Choroid plexus epithelial cell (primary cell): ENCODE measurements at regions not wholly inside any gene's neighbourhood (a gene's known extent, or its start where the extent isn't known, plus 50 kb on each side); places are given as distances from the start of the nearest gene placed in this dataset.

ENCODE experiments used
- DNase-seq: peaks from one replicate; pipeline ENCODE4 v3.0.0-alpha.2; 2010; ENCODE audit warnings: low read depth
- H3K4me3 ChIP-seq: 2 replicates; pipeline ENCODE4 v1.5.1; 2011; ENCODE audit warnings: low read depth, mild to moderate bottlenecking, control low read depth, low read length, moderate library complexity
- TF ChIP-seq, protein P1 (sequence below): conservative IDR thresholded peaks from 2 replicates; pipeline ENCODE4 v1.5.1; 2011; ENCODE audit warnings: low read depth, mild to moderate bottlenecking, control low read depth, inconsistent platforms, low read length, moderate library complexity

DNA sequence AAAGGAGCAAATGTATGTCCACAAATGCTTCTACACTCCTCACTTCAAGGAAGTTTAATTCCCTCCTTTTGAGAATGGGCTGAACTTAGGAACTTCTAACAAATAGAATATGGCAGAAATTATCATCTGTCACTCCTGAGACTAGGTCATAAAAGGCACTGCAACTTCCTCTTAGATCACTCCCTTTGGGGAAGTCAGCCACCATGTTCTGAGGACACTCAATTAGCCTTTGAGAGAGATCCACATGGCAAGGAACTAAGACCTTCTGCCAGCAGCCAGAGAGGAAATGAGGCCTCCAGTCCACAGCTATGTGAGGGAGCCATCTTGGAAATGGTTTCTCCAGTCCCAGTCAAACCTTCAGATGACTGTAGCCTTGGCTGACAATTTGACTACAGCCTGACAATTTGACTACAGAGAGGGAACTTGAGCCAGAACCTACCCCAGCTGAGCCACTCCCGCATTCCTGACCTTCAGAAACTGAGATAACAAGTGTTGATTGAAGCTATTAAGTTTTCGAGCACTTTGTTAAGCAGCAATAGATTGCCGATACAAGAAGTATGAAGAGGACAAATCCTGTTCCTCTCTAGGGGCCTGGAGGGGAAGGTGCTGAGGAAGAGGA, 113.4 kb upstream of the SEC14L1 start:
- no peak for DNase-seq
- TF ChIP-seq, protein P1, sequence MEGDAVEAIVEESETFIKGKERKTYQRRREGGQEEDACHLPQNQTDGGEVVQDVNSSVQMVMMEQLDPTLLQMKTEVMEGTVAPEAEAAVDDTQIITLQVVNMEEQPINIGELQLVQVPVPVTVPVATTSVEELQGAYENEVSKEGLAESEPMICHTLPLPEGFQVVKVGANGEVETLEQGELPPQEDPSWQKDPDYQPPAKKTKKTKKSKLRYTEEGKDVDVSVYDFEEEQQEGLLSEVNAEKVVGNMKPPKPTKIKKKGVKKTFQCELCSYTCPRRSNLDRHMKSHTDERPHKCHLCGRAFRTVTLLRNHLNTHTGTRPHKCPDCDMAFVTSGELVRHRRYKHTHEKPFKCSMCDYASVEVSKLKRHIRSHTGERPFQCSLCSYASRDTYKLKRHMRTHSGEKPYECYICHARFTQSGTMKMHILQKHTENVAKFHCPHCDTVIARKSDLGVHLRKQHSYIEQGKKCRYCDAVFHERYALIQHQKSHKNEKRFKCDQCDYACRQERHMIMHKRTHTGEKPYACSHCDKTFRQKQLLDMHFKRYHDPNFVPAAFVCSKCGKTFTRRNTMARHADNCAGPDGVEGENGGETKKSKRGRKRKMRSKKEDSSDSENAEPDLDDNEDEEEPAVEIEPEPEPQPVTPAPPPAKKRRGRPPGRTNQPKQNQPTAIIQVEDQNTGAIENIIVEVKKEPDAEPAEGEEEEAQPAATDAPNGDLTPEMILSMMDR = no peak
- H3K4me3 ChIP-seq = no peak overlapping the region

DNA sequence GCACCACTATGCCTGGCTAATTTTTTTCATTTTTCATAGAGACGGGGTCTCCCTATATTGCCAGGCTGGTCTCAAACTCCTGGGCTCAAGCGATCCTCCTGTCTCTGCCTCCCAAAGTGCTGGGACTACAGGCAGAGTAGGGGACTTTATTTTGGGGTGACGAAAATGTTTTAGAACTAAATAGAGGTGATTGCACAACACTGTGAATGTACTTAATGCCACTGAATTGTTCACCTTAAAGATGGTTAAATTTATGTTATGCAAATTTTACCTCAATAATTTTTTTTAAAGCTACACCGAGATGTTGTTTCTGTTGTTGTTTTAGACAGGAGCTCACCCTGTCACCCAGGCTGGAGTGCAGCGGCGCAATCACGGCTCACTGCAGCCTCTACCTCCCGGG, 111.9 kb upstream of the SEC14L1 start:
- TF ChIP-seq, protein P1 = no peak
- no peak overlapping the region for H3K4me3 ChIP-seq
- no peak for DNase-seq

DNA sequence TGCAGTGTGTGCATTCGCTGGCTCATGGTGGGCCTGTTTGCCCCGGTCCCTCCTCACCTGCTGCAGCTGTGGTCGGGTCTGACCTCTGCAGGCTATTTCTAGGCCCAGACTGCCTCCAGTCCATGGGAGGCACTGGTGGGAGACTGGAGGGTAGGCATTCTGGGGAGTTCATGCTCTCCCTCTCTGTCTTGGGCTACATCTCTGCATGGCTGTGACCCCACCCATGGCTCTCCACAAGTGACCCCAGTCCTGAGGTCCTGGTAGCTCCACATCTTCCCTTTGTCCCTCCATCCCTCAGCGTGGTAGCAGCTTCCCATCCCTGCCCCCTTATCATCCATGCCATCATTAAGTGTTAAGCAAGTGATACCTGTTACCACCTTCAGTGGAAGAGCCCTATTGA, 107.8 kb upstream of the SEC14L1 start:
- TF ChIP-seq, protein P1 = no peak
- DNase-seq = no peak

DNA sequence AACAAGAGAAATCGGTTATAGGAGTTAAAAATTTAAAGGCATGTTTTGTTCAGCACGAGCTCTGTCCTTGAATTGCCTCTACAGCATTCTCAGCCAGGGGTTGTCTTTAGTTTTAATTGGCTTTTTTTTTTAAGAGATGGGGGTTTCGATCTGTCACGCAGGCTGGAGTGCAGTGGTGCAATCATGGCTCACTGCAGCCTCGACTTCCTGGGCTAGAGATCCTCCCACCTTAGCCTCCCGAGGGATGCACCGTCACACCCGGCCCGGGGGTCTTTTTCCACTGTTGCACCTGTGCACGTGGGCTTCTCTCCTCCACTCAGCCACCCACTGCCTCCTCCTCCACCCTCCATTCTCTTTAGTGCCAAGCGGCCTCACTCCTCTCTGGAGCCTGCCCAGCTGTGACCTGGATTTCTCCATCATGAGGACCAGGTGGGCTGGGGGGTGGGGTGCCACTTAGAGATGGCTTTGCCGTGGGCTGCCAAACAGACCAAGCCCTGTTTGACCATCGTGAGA, 106.8 kb upstream of the SEC14L1 start:
- TF ChIP-seq, protein P1 = no peak
- H3K4me3 ChIP-seq = no peak overlapping the region
- DNase-seq = no peak

More for the DNA sequence above, 107.8 kb upstream of the SEC14L1 start:
- H3K4me3 ChIP-seq = no peak overlapping the region

DNA sequence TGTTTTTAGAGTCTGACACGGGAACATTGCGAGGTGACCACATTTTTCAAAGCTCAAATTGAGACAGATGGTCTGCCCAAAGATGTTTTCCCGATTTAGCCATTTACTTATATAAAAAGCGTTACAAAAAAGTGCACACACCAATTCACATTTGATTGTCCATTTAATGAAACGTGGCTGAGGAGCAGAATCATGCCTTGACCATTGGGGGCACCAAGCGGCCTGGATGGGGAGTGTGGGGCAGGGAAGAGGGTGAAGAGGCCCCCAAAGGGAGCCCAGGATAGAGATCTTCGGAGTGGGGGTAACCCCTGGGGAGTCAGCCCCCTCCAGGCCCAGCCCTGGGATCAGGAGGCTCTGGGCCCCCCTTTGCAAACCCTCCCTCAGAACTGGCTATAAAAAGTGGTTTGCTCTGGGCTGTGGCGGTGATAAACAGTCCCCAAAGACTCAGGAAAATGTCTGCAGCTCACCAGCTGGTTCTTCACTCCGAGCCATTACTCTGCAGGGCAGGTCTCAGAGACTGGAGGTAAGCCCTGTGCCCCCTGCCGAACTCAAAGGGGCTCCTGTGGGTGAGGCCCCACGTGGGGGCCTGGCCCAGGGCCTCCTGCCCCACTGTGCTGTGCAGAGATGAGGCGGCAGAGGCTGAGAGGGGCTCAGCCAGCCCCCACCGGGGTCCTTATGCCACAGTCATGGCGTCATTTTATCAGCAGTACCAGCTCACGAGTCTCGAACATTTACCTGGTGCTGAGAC, 105.9 kb upstream of the SEC14L1 start:
- H3K4me3 ChIP-seq = no peak overlapping the region
- TF ChIP-seq, protein P1 = no peak
- no peak for DNase-seq

DNA sequence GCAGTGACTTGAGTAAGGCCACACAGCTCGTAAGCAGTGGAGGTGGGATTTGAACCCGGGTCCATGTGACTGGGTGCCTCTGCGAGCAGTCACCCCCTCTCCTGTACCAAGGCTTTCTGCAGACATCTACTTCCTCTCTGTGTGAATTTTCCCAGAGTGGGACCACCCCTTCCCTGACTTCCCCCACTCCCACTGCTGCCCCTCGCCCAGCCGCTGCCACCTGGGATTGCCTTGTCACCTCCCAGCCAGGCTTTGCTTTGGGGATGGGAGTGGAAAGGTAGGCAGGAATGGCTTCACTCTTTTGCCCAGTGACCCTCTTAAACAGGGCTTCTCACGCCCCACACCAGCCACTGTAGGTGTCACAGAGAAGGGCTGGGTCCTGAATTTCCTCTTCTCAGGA, 105.2 kb upstream of the SEC14L1 start:
- DNase-seq = no peak
- TF ChIP-seq, protein P1 = no peak
- no peak overlapping the region for H3K4me3 ChIP-seq
